SHP77 (cell line): ENCODE measurements at regions not wholly inside any gene's neighbourhood (a gene's known extent, or its start where the extent isn't known, plus 50 kb on each side); places are given as distances from the start of the nearest gene placed in this dataset.

ENCODE experiments used
- DNase-seq, 2 experiments: peaks; one replicate each; lab custom pipeline; 2025; lab: John Stamatoyannopoulos, UW

DNA sequence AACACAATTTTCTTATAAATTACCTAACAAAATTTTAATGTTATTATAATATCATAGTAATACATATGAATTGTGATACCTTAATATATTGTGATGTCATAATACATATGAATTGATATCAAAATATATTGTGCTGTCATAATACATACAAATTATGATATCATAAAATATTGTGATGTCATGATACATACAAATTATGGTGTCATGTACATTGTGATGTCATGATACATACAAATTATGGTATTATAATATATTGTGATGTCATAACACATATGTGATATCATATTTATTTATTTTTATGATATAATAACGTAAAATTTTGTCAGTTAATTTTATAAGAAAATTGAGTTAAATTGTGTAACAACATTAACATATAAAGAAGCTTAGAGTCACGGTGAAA, 1927.2 kb downstream of the TP53TG3F start:
- no peak for DNase-seq

GRCh38 chr16:35391328-35391727, 1931.9 kb downstream of the TP53TG3F start:
- peak; percentile 84 to 85 for DNase-seq

- DNase-seq, result peak; percentile 26 to 28
Observed at GRCh38 chr16:35398180-35398579, 1938.8 kb downstream of the TP53TG3F start.

GRCh38 chr16:35399133-35399532, 1939.7 kb downstream of the TP53TG3F start:
- DNase-seq, result no peak

- DNase-seq, result no peak
Observed at GRCh38 chr16:35404273-35404672, 1944.9 kb downstream of the TP53TG3F start.

DNA sequence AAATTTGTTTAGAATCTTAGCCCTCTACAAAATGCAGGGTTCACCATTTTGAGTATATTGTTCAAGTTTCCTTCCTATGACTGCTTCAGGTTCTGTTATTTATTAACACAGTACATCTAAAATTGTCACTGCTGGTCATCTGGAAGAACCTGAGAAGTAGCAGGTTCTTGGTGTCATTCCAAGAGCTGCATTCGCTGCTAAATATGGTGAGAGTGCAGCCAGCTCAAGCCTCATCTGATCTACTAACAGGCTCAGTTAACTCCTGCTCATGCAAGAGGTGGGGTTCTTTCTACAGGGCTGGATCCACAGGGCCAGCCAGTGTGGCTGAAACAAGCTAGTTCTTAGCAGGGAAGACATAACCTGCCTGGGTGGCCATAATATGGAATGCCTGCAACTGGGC, 1946.1 kb downstream of the TP53TG3F start:
- DNase-seq, result no peak

DNA sequence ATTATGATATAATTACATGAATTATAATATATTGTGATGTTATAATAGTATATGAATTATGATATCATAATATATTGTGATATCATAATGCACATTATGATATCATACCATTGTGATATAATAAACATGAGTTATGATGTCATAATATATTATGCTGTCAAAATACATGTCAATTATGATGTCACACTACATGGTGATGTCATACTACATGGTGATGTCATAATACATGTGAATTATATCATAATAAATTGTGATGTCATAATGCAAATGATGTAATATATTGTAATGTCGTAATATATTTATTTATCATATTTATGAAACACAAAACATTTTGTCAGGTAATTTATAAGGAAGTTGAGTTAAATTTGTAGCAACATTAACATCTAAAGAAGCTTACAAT, 1950.1 kb downstream of the TP53TG3F start:
- DNase-seq, result no peak

DNA sequence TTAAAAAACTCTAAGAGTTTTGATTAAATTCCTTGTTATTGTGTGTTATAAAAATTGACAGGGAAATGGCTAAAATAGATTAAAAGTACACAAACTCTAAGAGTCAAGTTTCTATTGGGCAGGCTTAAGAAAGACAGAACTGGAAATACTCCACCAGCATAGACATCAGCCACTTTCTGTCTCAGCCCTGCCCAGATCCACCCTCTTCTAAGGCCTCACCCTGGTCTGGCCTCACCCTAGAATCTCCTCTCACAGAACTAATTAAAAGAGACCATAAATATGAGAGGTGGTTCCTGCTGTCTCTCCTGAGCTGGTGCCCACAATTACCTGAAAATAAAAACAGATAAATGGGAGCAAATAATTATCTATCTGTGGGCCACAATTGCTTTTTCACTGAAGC, 1951.0 kb downstream of the TP53TG3F start:
- DNase-seq, result no peak

DNA sequence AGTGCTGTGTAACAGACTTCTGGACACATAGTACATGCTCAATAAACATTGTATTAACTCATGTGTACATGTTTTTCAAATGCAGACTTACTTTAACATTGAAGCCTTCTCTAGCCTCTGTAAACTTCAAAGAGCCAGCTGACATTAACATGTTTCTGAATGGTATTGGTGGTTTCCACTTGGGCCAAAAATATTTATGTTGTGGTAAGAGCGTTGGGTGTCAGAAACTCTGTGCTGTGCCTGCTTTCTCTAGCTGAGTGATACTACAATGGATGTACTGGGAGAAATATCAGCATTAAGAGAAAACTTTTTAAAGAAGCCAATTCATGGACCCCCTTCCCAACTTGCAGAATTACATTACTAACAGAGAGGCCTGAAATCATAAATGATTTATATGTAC, 1951.7 kb downstream of the TP53TG3F start:
- DNase-seq, result no peak

- DNase-seq, result no peak
Observed at GRCh38 chr16:35414139-35414538, 1954.7 kb downstream of the TP53TG3F start.

DNA sequence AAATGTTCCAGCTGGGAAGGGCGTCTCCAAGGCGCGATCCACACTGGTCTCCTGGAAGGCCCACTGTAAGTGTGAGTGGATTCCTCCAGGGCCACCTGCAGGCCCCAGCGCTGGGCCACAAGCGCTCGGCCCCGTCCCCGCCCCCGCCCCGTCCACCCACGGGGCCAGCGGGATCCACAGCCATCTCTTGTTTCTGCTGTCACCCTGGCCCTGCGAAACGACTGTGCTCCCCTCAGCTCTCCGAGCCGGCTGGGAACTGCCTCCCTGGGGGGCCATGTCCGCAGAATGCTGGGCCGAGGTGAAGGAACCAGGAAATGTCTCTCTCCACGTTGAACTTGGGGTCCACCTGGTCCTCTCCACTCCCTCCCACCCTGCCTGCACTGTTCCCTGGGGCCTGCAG, 1955.2 kb downstream of the TP53TG3F start:
- no peak for DNase-seq

DNA sequence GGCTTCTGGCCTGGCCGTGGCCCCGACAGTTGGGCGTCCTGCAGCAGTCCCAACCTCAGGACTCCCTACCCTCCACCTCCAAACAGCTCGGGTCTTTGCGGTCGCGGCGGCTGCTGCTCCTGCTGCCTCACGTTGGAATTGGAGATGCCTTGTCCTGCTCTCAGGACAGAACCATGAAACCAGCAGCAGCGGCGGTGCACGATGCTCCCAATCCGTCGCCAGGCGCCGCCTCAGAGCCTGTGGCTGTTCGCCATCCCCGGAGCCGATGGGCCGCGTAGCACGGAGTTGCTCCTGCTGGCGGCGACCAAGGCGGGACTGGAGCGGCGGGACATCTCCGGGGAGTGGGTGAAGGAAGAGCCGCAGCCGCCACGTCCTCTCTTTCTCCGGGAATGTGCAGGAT, 1965.9 kb downstream of the TP53TG3F start:
- no peak for DNase-seq

GRCh38 chr16:35431829-35432663, 1972.6 kb downstream of the TP53TG3F start:
- DNase-seq, result peak; percentile 72 to 77

GRCh38 chr16:35440875-35441274, 1981.5 kb downstream of the TP53TG3F start:
- no peak for DNase-seq

- DNase-seq, result no peak
Observed at GRCh38 chr16:35447010-35447558, 1987.7 kb downstream of the TP53TG3F start.

- DNase-seq, result no peak
Observed at GRCh38 chr16:35449663-35450062, 1990.3 kb downstream of the TP53TG3F start.

DNA sequence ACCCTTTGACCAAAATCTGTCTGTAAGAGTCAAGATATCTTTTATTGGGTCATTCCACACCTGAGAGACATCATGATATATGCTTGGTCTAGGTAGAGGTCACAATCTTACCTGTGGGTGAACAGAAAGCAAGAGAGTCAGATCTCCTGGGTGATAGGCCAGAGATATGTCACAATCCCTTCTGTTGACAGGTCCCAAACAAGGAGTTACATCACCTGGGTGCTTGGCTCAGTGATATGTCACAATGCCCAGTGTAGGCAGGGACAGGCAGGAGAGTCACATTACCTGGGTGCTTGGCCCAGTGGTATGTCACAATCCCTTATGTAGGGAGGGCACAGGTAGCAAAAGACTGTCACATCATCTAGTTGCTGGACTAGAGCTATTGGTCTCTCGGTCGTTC, 1991.2 kb downstream of the TP53TG3F start:
- no peak for DNase-seq

DNA sequence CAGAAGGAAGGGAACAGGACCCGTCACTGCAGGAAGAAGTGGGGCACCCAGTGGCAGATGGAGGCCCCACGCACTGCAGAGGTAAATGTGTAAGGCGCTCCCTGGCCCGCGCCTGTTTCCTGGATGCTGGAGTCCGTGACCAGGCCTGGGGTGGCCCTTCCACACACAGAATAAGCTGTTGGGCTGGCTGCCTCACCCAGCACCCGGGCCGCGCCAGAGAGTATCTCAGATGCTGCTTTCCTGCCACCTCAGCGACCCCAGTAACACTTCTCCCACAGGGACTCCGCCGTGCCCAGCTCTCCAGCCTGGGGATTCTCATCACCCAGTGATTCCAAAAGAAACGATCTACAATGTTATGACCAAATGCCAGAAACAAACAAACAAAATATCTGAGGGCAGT, 1993.1 kb downstream of the TP53TG3F start:
- no peak for DNase-seq

GRCh38 chr16:35463358-35463757, 2003.9 kb downstream of the TP53TG3F start:
- no peak for DNase-seq

DNA sequence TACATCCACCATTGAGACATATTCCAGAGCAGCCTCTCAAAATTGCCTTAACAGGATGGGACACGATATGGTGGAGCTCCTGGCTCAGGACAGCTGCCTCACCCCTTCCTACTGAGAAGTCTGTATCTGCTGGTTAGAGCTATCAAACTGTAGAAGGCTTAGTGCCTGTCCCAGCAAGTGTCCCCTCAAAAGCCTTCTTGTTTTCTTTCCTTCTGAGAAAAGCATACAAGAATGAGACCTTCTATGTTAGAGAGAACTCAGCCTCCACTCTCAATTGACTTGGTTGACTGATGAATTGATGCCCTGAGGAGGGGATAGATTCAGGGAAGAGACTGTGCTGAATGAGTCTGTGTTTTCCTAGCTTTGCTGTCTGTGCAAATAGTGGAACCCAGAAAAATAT, 2020.9 kb downstream of the TP53TG3F start:
- DNase-seq, result no peak

DNA sequence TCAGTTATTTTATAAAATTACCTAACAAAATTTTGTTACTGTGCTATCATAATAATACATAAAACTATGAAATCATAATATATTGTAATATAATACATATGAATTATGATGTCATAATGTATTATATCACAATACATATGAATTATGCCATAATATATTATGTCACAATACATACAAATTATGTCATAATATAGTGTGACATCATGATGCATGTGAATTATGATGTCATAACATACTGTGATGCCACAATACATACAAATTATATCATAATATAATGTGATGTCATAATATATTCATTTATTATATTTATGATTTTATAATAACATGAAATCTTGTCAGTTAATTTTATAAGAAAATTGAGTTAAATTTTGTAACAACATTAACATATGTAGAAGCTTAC, 2021.6 kb downstream of the TP53TG3F start:
- no peak for DNase-seq

- DNase-seq, result no peak
Observed at GRCh38 chr16:35485915-35486314, 2026.5 kb downstream of the TP53TG3F start.

- peak; percentile 99 to 100 for DNase-seq
Observed at GRCh38 chr16:35492225-35492624, 2032.8 kb downstream of the TP53TG3F start.

DNA sequence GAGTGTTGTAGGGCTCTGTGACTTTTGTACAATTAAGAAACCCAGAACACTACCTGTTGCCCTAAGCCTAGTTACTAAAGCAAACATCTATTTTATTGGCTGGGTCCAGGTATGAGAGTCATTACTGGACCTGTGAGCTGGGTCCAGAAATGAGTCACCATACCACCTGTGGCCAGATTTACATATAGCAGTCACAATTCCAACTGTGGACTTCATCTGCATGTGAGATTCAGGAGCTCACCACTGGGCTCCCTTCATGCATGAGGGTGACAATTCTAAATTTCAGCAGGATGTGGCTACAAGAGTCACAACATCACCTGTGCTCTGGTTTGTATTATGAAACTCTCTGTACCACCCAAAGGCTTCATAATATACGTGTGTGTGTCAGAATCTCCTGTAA, 2038.0 kb downstream of the TP53TG3F start:
- DNase-seq, result no peak
